HCT116 (cell line): ENCODE measurements at regions not wholly inside any gene's neighbourhood (a gene's known extent, or its start where the extent isn't known, plus 50 kb on each side); places are given as distances from the start of the nearest gene placed in this dataset.

Experiments used
- ATAC-seq: fragments of 200-7000 bp; cut with Tn5 transposase; 2 replicates; pipeline ENCODE4 v1.9.1; 2020; ENCODE audit warnings: mild to moderate bottlenecking, moderate library complexity
- BruUV-seq: library from RNA; stranded (reverse); fragments of 400-500 nt; replicated peaks from 2 replicates; lab custom pipeline; 2021; lab: Mats Ljungman, UMichigan
- CTCF ChIA-PET: fragments of 300-600 bp; sonication (Branson Sonifier 250); formaldehyde crosslinking; loops from one replicate; lab custom pipeline; 2021; ENCODE audit warnings: antibody characterized with exemption; lab: Charles Lee
- POLR2A ChIA-PET: fragments of 300-600, 350-600 bp; sonication (Branson Sonifier 250); formaldehyde crosslinking; loops from one replicate; lab custom pipeline; 2021; ENCODE audit warnings: antibody characterized with exemption; lab: Charles Lee
- RAD21 ChIA-PET, 2 experiments: fragments of 300-600 bp; sonication (Branson Sonifier 250); formaldehyde crosslinking; loops; one replicate each; lab custom pipeline; 2023; ENCODE audit warnings: low total read pairs in 2 of 2; ENCODE audit not compliant: uncharacterized antibody in 2 of 2, unreplicated experiment in 2 of 2, low non-redundant PET in 1 of 2; lab: Charles Lee
- DNase-seq: peaks from one replicate; pipeline ENCODE4 v3.0.0-alpha.2; 2010; ENCODE audit warnings: low read depth, low spot score
- H2AFZ ChIP-seq: fragments of 200-600 bp; shearing (Covaris generic), sonication (generic); 2 replicates; pipeline ENCODE4 v1.6.1; 2017; ENCODE audit warnings: low read depth, mixed run types, mixed read lengths, antibody characterized with exemption, low read length; ENCODE audit not compliant: poor library complexity, severe bottlenecking
- H3K27ac ChIP-seq: 2 replicates; pipeline ENCODE4 v1.5.1; 2012; ENCODE audit warnings: low read depth, low read length
- H3K27me3 ChIP-seq: fragments of 200-600 bp; sonication (generic); 2 replicates; pipeline ENCODE4 v1.6.1; 2016; ENCODE audit warnings: mixed run types, low read length, mixed read lengths; ENCODE audit not compliant: insufficient read depth
- H3K36me3 ChIP-seq, 2 experiments: fragments of 200-500 bp in 1 of 2; fragments of 200-600 bp in 1 of 2; sonication (Bioruptor generic) in 1 of 2; sonication (generic) in 1 of 2; 2 replicates each; pipeline versions ENCODE4 v1.5.1 to v1.6.1; 2014 to 2016; ENCODE audit warnings: low read length in 2 of 2, inconsistent platforms in 1 of 2, mixed read lengths in 1 of 2, mixed run types in 1 of 2; ENCODE audit not compliant: insufficient read depth in 2 of 2, control insufficient read depth in 1 of 2
- H3K4me1 ChIP-seq, 2 experiments: fragments of 200-600 bp in 1 of 2; sonication (generic) in 1 of 2; 2 replicates each; pipeline versions ENCODE4 v1.5.1 to v1.6.1; 2012 to 2017; ENCODE audit warnings: low read length in 2 of 2, inconsistent platforms in 1 of 2, mild to moderate bottlenecking in 1 of 2, mixed read lengths in 1 of 2, mixed run types in 1 of 2, moderate library complexity in 1 of 2; ENCODE audit not compliant: insufficient read depth in 2 of 2, control insufficient read depth in 1 of 2
- H3K4me2 ChIP-seq: fragments of 200-600 bp; sonication (generic); 2 replicates; pipeline ENCODE4 v1.6.1; 2017; ENCODE audit warnings: mixed run types, low read length, mixed read lengths
- H3K4me3 ChIP-seq, 2 experiments: fragments of 200-600 bp in 1 of 2; sonication (generic) in 1 of 2; replicated peaks in 1 of 2; 2 replicates each; pipeline ENCODE4 v1.5.1; 2011 to 2016; ENCODE audit warnings: low read length in 2 of 2, control low read depth in 1 of 2, low read depth in 1 of 2, mild to moderate bottlenecking in 1 of 2, mixed read lengths in 1 of 2, mixed run types in 1 of 2
- H3K79me2 ChIP-seq: fragments of 200-600 bp; sonication (generic); 2 replicates; pipeline ENCODE4 v1.6.1; 2017; ENCODE audit warnings: mild to moderate bottlenecking, mixed run types, low read length, moderate library complexity, mixed read lengths; ENCODE audit not compliant: insufficient read depth
- H3K9ac ChIP-seq: fragments of 200-600 bp; sonication (generic); 2 replicates; pipeline ENCODE4 v1.6.1; 2016; ENCODE audit warnings: low read length, mixed read lengths
- H3K9me2 ChIP-seq: fragments of 200-600 bp; sonication (generic), shearing (Covaris generic); 2 replicates; pipeline ENCODE4 v1.6.1; 2017; ENCODE audit warnings: mixed run types, mild to moderate bottlenecking, moderate library complexity; ENCODE audit not compliant: insufficient read depth
- H3K9me3 ChIP-seq, 2 experiments: fragments of 200-500 bp in 1 of 2; fragments of 200-600 bp in 1 of 2; sonication (Bioruptor generic) in 1 of 2; sonication (generic) in 1 of 2; 2 replicates each; pipeline ENCODE4 v1.6.1; 2014 to 2017; ENCODE audit warnings: low read length in 2 of 2, mixed read lengths in 2 of 2, inconsistent platforms in 1 of 2, low read depth in 1 of 2, mild to moderate bottlenecking in 1 of 2, mixed run types in 1 of 2, moderate library complexity in 1 of 2; ENCODE audit not compliant: control insufficient read depth in 1 of 2, insufficient read depth in 1 of 2
- H4K20me1 ChIP-seq: fragments of 200-600 bp; sonication (generic), shearing (Covaris generic); 2 replicates; pipeline ENCODE4 v1.6.1; 2017; ENCODE audit warnings: mixed run types, mild to moderate bottlenecking, moderate library complexity; ENCODE audit not compliant: insufficient read depth
- ATF3 ChIP-seq: IDR thresholded peaks from 2 replicates; pipeline ENCODE4 v1.6.1; 2012
- CBX3 ChIP-seq: IDR thresholded peaks from 2 replicates; pipeline ENCODE4 v1.6.1; 2012; ENCODE audit warnings: low read depth
- CEBPB ChIP-seq: IDR thresholded peaks from 2 replicates; pipeline ENCODE4 v1.6.1; 2012; ENCODE audit warnings: low read depth
- CTCF ChIP-seq, 3 experiments: fragments of 200-600 bp in 1 of 3; sonication (generic) in 1 of 3; IDR thresholded peaks in 2 of 3; conservative IDR thresholded peaks in 1 of 3; 2 replicates each; pipeline ENCODE4 v1.5.1; 2012 to 2017; ENCODE audit warnings: low read depth in 2 of 3, low read length in 2 of 3, antibody characterized with exemption in 1 of 3, borderline replicate concordance in 1 of 3, control low read depth in 1 of 3, mild to moderate bottlenecking in 1 of 3, mixed read lengths in 1 of 3, mixed run types in 1 of 3, moderate library complexity in 1 of 3; ENCODE audit not compliant: insufficient read depth in 1 of 3
- EGR1 ChIP-seq: IDR thresholded peaks from 2 replicates; pipeline ENCODE4 v1.6.1; 2012; ENCODE audit warnings: low read depth
- ELF1 ChIP-seq: IDR thresholded peaks from 2 replicates; pipeline ENCODE4 v1.6.1; 2012; ENCODE audit warnings: low read depth, borderline replicate concordance
- EZH2 ChIP-seq: fragments of 200-600 bp; sonication (generic); IDR thresholded peaks from 2 replicates; pipeline ENCODE4 v1.6.1; 2017; ENCODE audit warnings: antibody characterized with exemption, mixed run types
- EZH2phosphoT487 ChIP-seq: fragments of 200-600 bp; IDR thresholded peaks from 2 replicates; pipeline ENCODE4 v1.6.1; 2018; ENCODE audit warnings: antibody characterized with exemption, borderline replicate concordance
- JUND ChIP-seq: IDR thresholded peaks from 2 replicates; pipeline ENCODE4 v1.6.1; 2012
- MAX ChIP-seq: IDR thresholded peaks from 2 replicates; pipeline ENCODE4 v1.6.1; 2012
- POLR2A ChIP-seq: IDR thresholded peaks from 2 replicates; pipeline ENCODE4 v1.7.0; 2011; ENCODE audit warnings: borderline replicate concordance; ENCODE audit not compliant: insufficient read depth, insufficient read length; ENCODE audit errors: extremely low read depth
- RAD21 ChIP-seq: IDR thresholded peaks from 2 replicates; pipeline ENCODE4 v1.6.1; 2012; ENCODE audit warnings: low read depth, mild to moderate bottlenecking
- REST ChIP-seq: IDR thresholded peaks from 2 replicates; pipeline ENCODE4 v1.6.1; 2012; ENCODE audit warnings: low read depth
- SIN3A ChIP-seq: IDR thresholded peaks from 2 replicates; pipeline ENCODE4 v1.6.1; 2012; ENCODE audit warnings: low read depth
- SRF ChIP-seq: IDR thresholded peaks from 2 replicates; pipeline ENCODE4 v1.6.1; 2012; ENCODE audit warnings: low read depth
- TCF7L2 ChIP-seq: IDR thresholded peaks from 2 replicates; pipeline ENCODE4 v1.7.0; 2011; ENCODE audit warnings: borderline replicate concordance, inconsistent platforms; ENCODE audit not compliant: insufficient read depth, insufficient read length; ENCODE audit errors: extremely low read depth
- ZFX ChIP-seq: fragments of 450-650 bp; IDR thresholded peaks from 2 replicates; pipeline ENCODE4 v1.6.1; 2017
- intact Hi-C: fragments of 100-400 bp; cut with micrococcal nuclease; formaldehyde crosslinking; loops from 2 replicates; pipeline ENCODE4 v1.10.0; 2022

- TF ChIP-seq TCF7L2 = no peak
Observed at GRCh38 chr7:68793513-68793912, 804.8 kb upstream of the AUTS2 start (continued).

GRCh38 chr7:68800316-68800715, 798.0 kb upstream of the AUTS2 start:
- DNase-seq = no peak
- no TSS peak for BruUV-seq
- ChIA-PET POLR2A (no interaction called here), RAD21 (no interaction called here), CTCF (no interaction called here)
- Histone ChIP-seq H3K27ac (no peak overlapping the region), H3K9ac (no peak overlapping the region), H3K79me2 (no peaks in the 10 kb centered on the region), H3K4me3 (no peak overlapping the region), H3K4me1 (no peaks in the 10 kb centered on the region), H3K27me3 (no peaks in the 10 kb centered on the region), H4K20me1 (no peaks in the 10 kb centered on the region), H3K9me2 (no peaks in the 10 kb centered on the region), H3K9me3 (peaks cover 3 to 5% of the 10 kb centered on the region in 2 experiments; a peak in 2 of 4 replicates), H2AFZ (no peak overlapping the region), H3K36me3 (no peaks in the 10 kb centered on the region), H3K4me2 (no peak overlapping the region)
- TF ChIP-seq SRF = no peak
- no peak for TF ChIP-seq EZH2
- TF ChIP-seq REST = no peak
- TF ChIP-seq RAD21 = no peak
- no peak for TF ChIP-seq POLR2A
- TF ChIP-seq CTCF (IDR thresholded peaks at IDR 0.05 in 2 of 3, conservative IDR thresholded peaks at IDR 0.05 in 1 of 3; ENCODE audit: borderline replicate concordance in 1 of 3, insufficient read depth in 1 of 3, low read depth in 2 of 3, low read length in 2 of 3) = no peak
- no peak for TF ChIP-seq ATF3
- TF ChIP-seq JUND = no peak
- TF ChIP-seq CEBPB = no peak
- no peak for TF ChIP-seq EZH2phosphoT487
- TF ChIP-seq ZFX = no peak
- TF ChIP-seq EGR1 = no peak
- TF ChIP-seq SIN3A = no peak
- no peak for TF ChIP-seq ELF1
- TF ChIP-seq MAX = no peak
- TF ChIP-seq CBX3 = no peak
- TF ChIP-seq TCF7L2 = no peak
- ATAC-seq = no peak
- intact Hi-C loops = no loop called here
